A673 (cell line): ENCODE measurements at regions not wholly inside any gene's neighbourhood (a gene's known extent, or its start where the extent isn't known, plus 50 kb on each side); places are given as distances from the start of the nearest gene placed in this dataset.

Source experiments
- BruUV-seq: library from RNA; stranded (reverse); fragments of 400-500 nt; replicated peaks from 2 replicates; lab custom pipeline; 2021; lab: Mats Ljungman, UMichigan
- CTCF ChIA-PET: fragments of 300-600 bp; sonication (Branson Sonifier 250); formaldehyde crosslinking; loops from one replicate; lab custom pipeline; 2022; ENCODE audit warnings: antibody characterized with exemption; lab: Charles Lee
- POLR2A ChIA-PET: fragments of 300-600 bp; sonication (Branson Sonifier 250); formaldehyde crosslinking; loops from one replicate; lab custom pipeline; 2022; ENCODE audit warnings: antibody characterized with exemption; ENCODE audit not compliant: low non-redundant PET; lab: Charles Lee
- DNase-seq: peaks from one replicate; pipeline ENCODE4 v3.0.0-alpha.2; 2015; ENCODE audit warnings: low spot score
- H3K27ac ChIP-seq: fragments of 200-600 bp; sonication (generic); 2 replicates; pipeline ENCODE4 v1.5.1; 2016; ENCODE audit warnings: mixed run types, low read depth, mild to moderate bottlenecking, mixed read lengths, antibody characterized with exemption, low read length; ENCODE audit not compliant: poor library complexity, severe bottlenecking
- H3K27me3 ChIP-seq: fragments of 200-600 bp; sonication (generic); replicated peaks from 2 replicates; pipeline ENCODE4 v1.6.1; 2017; ENCODE audit warnings: mixed run types, low read depth, mild to moderate bottlenecking, mixed read lengths, antibody characterized with exemption, low read length; ENCODE audit not compliant: insufficient read depth, poor library complexity
- H3K36me3 ChIP-seq: fragments of 200-600 bp; sonication (generic); 2 replicates; pipeline ENCODE4 v1.6.1; 2016; ENCODE audit warnings: mixed run types, mild to moderate bottlenecking, mixed read lengths, antibody characterized with exemption, low read length; ENCODE audit not compliant: insufficient read depth, poor library complexity, severe bottlenecking
- H3K4me1 ChIP-seq: fragments of 200-600 bp; sonication (generic); 2 replicates; pipeline ENCODE4 v1.6.1; 2017; ENCODE audit warnings: mixed run types, mild to moderate bottlenecking, mixed read lengths, antibody characterized with exemption, low read length; ENCODE audit not compliant: insufficient read depth, poor library complexity, severe bottlenecking
- H3K4me3 ChIP-seq: fragments of 200-600 bp; sonication (generic); 2 replicates; pipeline ENCODE4 v1.5.1; 2016; ENCODE audit warnings: low read depth, mixed run types, mild to moderate bottlenecking, mixed read lengths, low read length; ENCODE audit not compliant: poor library complexity, severe bottlenecking
- H3K9me3 ChIP-seq: fragments of 200-600 bp; sonication (generic); 2 replicates; pipeline ENCODE4 v1.6.1; 2016; ENCODE audit warnings: mixed run types, low read depth, mild to moderate bottlenecking, mixed read lengths, antibody characterized with exemption, low read length; ENCODE audit not compliant: poor library complexity, severe bottlenecking
- CTCF ChIP-seq: fragments of 300-800, 200-600 bp; sonication (generic); conservative IDR thresholded peaks from 2 replicates; pipeline ENCODE4 v1.5.1; 2017; ENCODE audit warnings: low read depth, mild to moderate bottlenecking, antibody characterized with exemption, low read length, moderate library complexity, mixed read lengths
- EZH2 ChIP-seq: fragments of 200-600 bp; sonication (generic); IDR thresholded peaks from 2 replicates; pipeline ENCODE4 v1.6.1; 2017; ENCODE audit warnings: borderline replicate concordance, low read depth, mild to moderate bottlenecking, mixed read lengths, antibody characterized with exemption, low read length; ENCODE audit not compliant: poor library complexity, severe bottlenecking
- intact Hi-C: fragments of 100-400 bp; cut with micrococcal nuclease; formaldehyde crosslinking; loops from one replicate; pipeline ENCODE4 v1.10.0; 2022; ENCODE audit not compliant: unreplicated experiment

GRCh38 chr4:24140892-24141291 is 251.0 kb upstream of the PPARGC1A start:
- no TSS peak for BruUV-seq
- CTCF ChIA-PET: no interaction called here

GRCh38 chr4:24137671-24138601 is 248.1 kb upstream of the PPARGC1A start:
- H3K27me3 ChIP-seq: no peaks in the 10 kb centered on the region
- no peaks in the 10 kb centered on the region for H3K4me1 ChIP-seq
- no peak for DNase-seq
- no peak overlapping the region for H3K27ac ChIP-seq
- H3K4me3 ChIP-seq: no peak overlapping the region
- BruUV-seq: no TSS peak
- H3K36me3 ChIP-seq: no peaks in the 10 kb centered on the region
- CTCF ChIA-PET: no interaction called here
- POLR2A ChIA-PET: no interaction called here
- no peaks in the 10 kb centered on the region for H3K9me3 ChIP-seq
- intact Hi-C loops: no loop called here
- TF ChIP-seq CTCF: no peak
- TF ChIP-seq EZH2: no peak

More at GRCh38 chr4:24140892-24141291, 251.0 kb upstream of the PPARGC1A start:
- DNase-seq: no peak
- H3K36me3 ChIP-seq: no peaks in the 10 kb centered on the region
- no peaks in the 10 kb centered on the region for H3K9me3 ChIP-seq
- POLR2A ChIA-PET: no interaction called here
- H3K4me1 ChIP-seq: no peaks in the 10 kb centered on the region
- no peak overlapping the region for H3K4me3 ChIP-seq
- no peaks in the 10 kb centered on the region for H3K27me3 ChIP-seq
- H3K27ac ChIP-seq: no peak overlapping the region
- intact Hi-C loops: no loop called here
- TF ChIP-seq CTCF: no peak
- no peak for TF ChIP-seq EZH2

- H3K36me3 ChIP-seq: no peaks in the 10 kb centered on the region
- ChIA-PET POLR2A (no interaction called here), CTCF (no interaction called here)
- intact Hi-C loops: no loop called here
- H3K4me3 ChIP-seq: no peak overlapping the region
- no peaks in the 10 kb centered on the region for H3K4me1 ChIP-seq
- BruUV-seq: no TSS peak
- H3K27ac ChIP-seq: no peak overlapping the region
- H3K27me3 ChIP-seq: no peaks in the 10 kb centered on the region
- no peak for DNase-seq
- TF ChIP-seq CTCF: no peak
- H3K9me3 ChIP-seq: no peaks in the 10 kb centered on the region
Observed at GRCh38 chr4:24131954-24132673, 242.3 kb upstream of the PPARGC1A start.
